GM23248 (cell line): ENCODE measurements at regions not wholly inside any gene's neighbourhood (a gene's known extent, or its start where the extent isn't known, plus 50 kb on each side); places are given as distances from the start of the nearest gene placed in this dataset.

ENCODE experiments used
- DNase-seq: peaks from one replicate; pipeline ENCODE4 v3.0.0-alpha.2; 2015
- H2AFZ ChIP-seq: fragments of 200-600 bp; sonication (generic); 2 replicates; pipeline ENCODE4 v1.6.1; 2016; ENCODE audit warnings: antibody characterized with exemption
- H3F3A ChIP-seq: fragments of 200-600 bp; sonication (generic); 2 replicates; pipeline ENCODE4 v1.6.1; 2016; ENCODE audit warnings: mild to moderate bottlenecking, antibody characterized with exemption, mixed run types; ENCODE audit not compliant: insufficient read depth
- H3K27ac ChIP-seq: fragments of 200-600 bp; sonication (generic); 2 replicates; pipeline ENCODE4 v1.5.1; 2016; ENCODE audit warnings: mild to moderate bottlenecking
- H3K27me3 ChIP-seq: fragments of 200-600 bp; sonication (generic); replicated peaks from 2 replicates; pipeline ENCODE4 v1.6.1; 2016; ENCODE audit warnings: mild to moderate bottlenecking; ENCODE audit not compliant: insufficient read depth
- H3K36me3 ChIP-seq: fragments of 200-600 bp; sonication (generic); 2 replicates; pipeline ENCODE4 v1.6.1; 2016; ENCODE audit warnings: low read depth, mild to moderate bottlenecking
- H3K4me1 ChIP-seq: fragments of 200-600 bp; sonication (generic); 2 replicates; pipeline ENCODE4 v1.6.1; 2016; ENCODE audit warnings: mild to moderate bottlenecking; ENCODE audit not compliant: insufficient read depth
- H3K4me2 ChIP-seq: fragments of 200-600 bp; sonication (generic); one replicate; pipeline ENCODE4 v1.6.1; 2016; ENCODE audit warnings: mild to moderate bottlenecking; ENCODE audit not compliant: unreplicated experiment
- H3K4me3 ChIP-seq: fragments of 200-600 bp; sonication (generic); 2 replicates; pipeline ENCODE4 v1.5.1; 2016; ENCODE audit warnings: mild to moderate bottlenecking
- H3K79me2 ChIP-seq: fragments of 200-600 bp; sonication (generic); 2 replicates; pipeline ENCODE4 v1.6.1; 2016; ENCODE audit warnings: mild to moderate bottlenecking; ENCODE audit not compliant: insufficient read depth
- H3K9ac ChIP-seq: fragments of 200-600 bp; sonication (generic); 2 replicates; pipeline ENCODE4 v1.6.1; 2016; ENCODE audit warnings: mild to moderate bottlenecking
- H3K9me2 ChIP-seq: fragments of 200-600 bp; sonication (generic); 2 replicates; pipeline ENCODE4 v1.6.1; 2016; ENCODE audit warnings: mixed run types, mild to moderate bottlenecking, moderate library complexity; ENCODE audit not compliant: insufficient read depth
- H3K9me3 ChIP-seq: fragments of 200-600 bp; sonication (generic); one replicate; pipeline ENCODE4 v1.6.1; 2017; ENCODE audit warnings: low read depth
- H4K20me1 ChIP-seq: fragments of 200-600 bp; sonication (generic); 2 replicates; pipeline ENCODE4 v1.6.0; 2016; ENCODE audit not compliant: insufficient read depth
- EZH2 ChIP-seq: fragments of 200-600 bp; sonication (generic); IDR thresholded peaks from 2 replicates; pipeline ENCODE4 v1.6.1; 2018; ENCODE audit warnings: antibody characterized with exemption, mild to moderate bottlenecking; ENCODE audit not compliant: insufficient read depth, poor library complexity, severe bottlenecking
- EZH2phosphoT487 ChIP-seq: fragments of 200-600 bp; sonication (generic); IDR thresholded peaks from 2 replicates; pipeline ENCODE4 v1.6.1; 2018; ENCODE audit warnings: antibody characterized with exemption, moderate library complexity, mild to moderate bottlenecking, low read depth; ENCODE audit not compliant: insufficient read depth
- WGBS, 2 experiments: methylation state at CpG; one replicate each; pipeline ENCODE4 v1.1.6; 2015 to 2017; ENCODE audit warnings: low lambda C conversion rate in 2 of 2, low coverage in 1 of 2; ENCODE audit errors: missing lambda C conversion rate in 2 of 2; 5-methylcytosine and 5-hydroxymethylcytosine counted together
- in situ Hi-C: fragments of 300-500 bp; cut with MboI; formaldehyde crosslinking; loops from 2 replicates; pipeline ENCODE4 v1.15.0; 2020

- Histone ChIP-seq H3K79me2 (no peaks in the 10 kb centered on the region), H3K9me2 (no peaks in the 10 kb centered on the region), H3K4me3 (no peak overlapping the region), H3K27me3 (peaks cover 42% of the 10 kb centered on the region), H2AFZ (no peak overlapping the region), H3F3A (no peaks in the 10 kb centered on the region), H3K9ac (no peak overlapping the region), H4K20me1 (no peaks in the 10 kb centered on the region), H3K9me3 (no peaks in the 10 kb centered on the region), H3K4me2 (no peak overlapping the region), H3K36me3 (no peaks in the 10 kb centered on the region), H3K4me1 (0 out of 2 replicates have a peak, but pooled peaks cover 3% of the 10 kb centered on the region), H3K27ac (no peak overlapping the region)
- no peak for DNase-seq
- WGBS, 2 experiments: 62 to 68% methylated on average over 11 of the region's 11 CpGs
- in situ Hi-C loops: no loop called here
- TF ChIP-seq EZH2phosphoT487 (no peak), EZH2 (no peak)
Observed at GRCh38 chr5:172564188-172564587, 76.9 kb upstream of the NEURL1B start.

DNA sequence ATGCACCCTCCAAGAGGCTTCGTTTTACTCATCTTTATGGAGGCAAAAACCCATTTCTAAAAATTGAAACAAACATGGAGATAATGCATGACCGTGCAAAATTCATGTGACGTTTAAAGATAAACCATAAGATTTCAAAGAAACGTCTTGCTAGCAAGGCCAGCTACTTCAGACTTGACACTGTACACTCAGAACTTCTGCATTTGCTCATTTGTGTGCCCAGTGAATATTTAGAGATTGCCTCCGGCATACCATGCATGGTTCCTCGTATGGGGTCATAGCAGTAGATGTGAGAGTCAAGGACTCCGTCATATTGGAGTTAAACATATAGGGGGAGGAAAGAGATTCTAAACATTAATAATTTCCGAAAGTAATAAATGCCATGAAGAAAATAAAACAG lies 78.6 kb upstream of the NEURL1B start:
- Histone ChIP-seq H3K36me3 (no peaks in the 10 kb centered on the region), H3K9me2 (no peaks in the 10 kb centered on the region), H3F3A (no peaks in the 10 kb centered on the region), H3K27me3 (peaks cover 41% of the 10 kb centered on the region), H3K9me3 (no peaks in the 10 kb centered on the region), H3K4me2 (no peak overlapping the region), H3K79me2 (no peaks in the 10 kb centered on the region), H4K20me1 (no peaks in the 10 kb centered on the region), H3K9ac (no peak overlapping the region), H3K4me1 (0 out of 2 replicates have a peak, but pooled peaks cover 3% of the 10 kb centered on the region), H3K4me3 (no peak overlapping the region), H2AFZ (no peak overlapping the region), H3K27ac (no peak overlapping the region)
- in situ Hi-C loops: no loop called here
- TF ChIP-seq EZH2phosphoT487 (no peak), EZH2 (no peak)
- 60 to 62% methylated on average over 8 of the region's 8 CpGs for WGBS, 2 experiments
- no peak for DNase-seq

GRCh38 chr5:172561151-172561550 lies 79.9 kb upstream of the NEURL1B start:
- Histone ChIP-seq H2AFZ (no peak overlapping the region), H3K79me2 (no peaks in the 10 kb centered on the region), H3K4me1 (0 out of 2 replicates have a peak, but pooled peaks cover 3% of the 10 kb centered on the region), H3K4me3 (no peak overlapping the region), H3K27ac (no peak overlapping the region), H3K9ac (no peak overlapping the region), H3K36me3 (no peaks in the 10 kb centered on the region), H3K27me3 (peaks cover 41% of the 10 kb centered on the region), H3K9me2 (no peaks in the 10 kb centered on the region), H3K4me2 (no peak overlapping the region), H3F3A (no peaks in the 10 kb centered on the region), H4K20me1 (no peaks in the 10 kb centered on the region), H3K9me3 (no peaks in the 10 kb centered on the region)
- DNase-seq: peak; percentile 35
- no peak for TF ChIP-seq EZH2
- TF ChIP-seq EZH2phosphoT487: no peak
- in situ Hi-C loops: no loop called here
- 66 to 68% methylated on average over 3 of the region's 3 CpGs for WGBS, 2 experiments

- H2AFZ ChIP-seq: peak overlapping the region; percentile 48; the same call in 1 of the 2 replicates
- in situ Hi-C loops: no loop called here
- peak overlapping the region; percentile 52 for H3K4me3 ChIP-seq
- H3K27ac ChIP-seq: no peak overlapping the region
- no peaks in the 10 kb centered on the region for H3K79me2 ChIP-seq
- H3K9me2 ChIP-seq: no peaks in the 10 kb centered on the region
- 26 to 28% methylated on average over 21 to 23 of the region's 23 CpGs for WGBS, 2 experiments
- no peaks in the 10 kb centered on the region for H3K9me3 ChIP-seq
- H3K4me1 ChIP-seq: 0 out of 2 replicates have a peak, but pooled peaks cover 3% of the 10 kb centered on the region
- DNase-seq: peak; percentile 90
- H4K20me1 ChIP-seq: no peaks in the 10 kb centered on the region
- H3K36me3 ChIP-seq: no peaks in the 10 kb centered on the region
- H3K9ac ChIP-seq: 0 out of 2 replicates have a peak overlapping the region, but pooled peaks have one; percentile 34
- H3K4me2 ChIP-seq: peak overlapping the region; percentile 61
- no peaks in the 10 kb centered on the region for H3F3A ChIP-seq
- TF ChIP-seq EZH2phosphoT487 (no peak), EZH2 (no peak)
- H3K27me3 ChIP-seq: peaks cover 43% of the 10 kb centered on the region
Observed at GRCh38 chr5:172559004-172559932, 81.8 kb upstream of the NEURL1B start.
